C4-2B (cell line): ENCODE measurements at regions not wholly inside any gene's neighbourhood (a gene's known extent, or its start where the extent isn't known, plus 50 kb on each side); places are given as distances from the start of the nearest gene placed in this dataset.

ENCODE experiments used
- CTCF ChIP-seq: fragments of 450-650 bp; conservative IDR thresholded peaks from 2 replicates; pipeline ENCODE4 v1.5.1; 2017; ENCODE audit warnings: mild to moderate bottlenecking
- ZFX ChIP-seq: fragments of 450-650 bp; IDR thresholded peaks from 2 replicates; pipeline ENCODE4 v1.6.1; 2017

- TF ChIP-seq CTCF (no peak), ZFX (no peak)
Observed at GRCh38 chr20:53832499-53832898, 237.9 kb downstream of the BCAS1 start.
